Neutrophil (primary cell): ENCODE measurements at regions not wholly inside any gene's neighbourhood (a gene's known extent, or its start where the extent isn't known, plus 50 kb on each side); places are given as distances from the start of the nearest gene placed in this dataset.
"Not testable (repeated sequence)": the region's sequence is repeated elsewhere in the genome, so short reads cannot be mapped to it uniquely, and the experiment has no call there.

Experiments
- H3K27ac ChIP-seq: fragments of 200-600 bp; sonication (generic); 2 replicates; pipeline ENCODE4 v1.5.1; 2016; ENCODE audit warnings: mild to moderate bottlenecking, moderate library complexity
- H3K27me3 ChIP-seq: fragments of 200-600 bp; sonication (generic); 2 replicates; pipeline ENCODE4 v1.6.0; 2016; ENCODE audit warnings: mild to moderate bottlenecking
- H3K36me3 ChIP-seq: fragments of 200-600 bp; sonication (generic); 2 replicates; pipeline ENCODE4 v1.5.1; 2017
- H3K4me1 ChIP-seq, 2 experiments: fragments of 200-600 bp in 1 of 2; sonication (generic) in 1 of 2; 1 replicate in 1 of 2; 2 replicates in 1 of 2; pipeline versions ENCODE4 v1.5.1 to v1.6.1; 2013 to 2016; ENCODE audit warnings: low read depth in 1 of 2, low read length in 1 of 2, mild to moderate bottlenecking in 1 of 2, moderate library complexity in 1 of 2; ENCODE audit not compliant: control insufficient read depth in 1 of 2, insufficient read depth in 1 of 2
- H3K4me3 ChIP-seq, 2 experiments: fragments of 200-600 bp in 1 of 2; sonication (generic) in 1 of 2; 1 replicate in 1 of 2; 2 replicates in 1 of 2; pipeline ENCODE4 v1.5.1; 2013 to 2016; ENCODE audit warnings: low read depth in 1 of 2, low read length in 1 of 2, mild to moderate bottlenecking in 1 of 2, moderate library complexity in 1 of 2
- H3K9me3 ChIP-seq: fragments of 200-600 bp; sonication (generic); 2 replicates; pipeline ENCODE4 v1.5.1; 2016
- CTCF ChIP-seq: fragments of 200-600 bp; sonication (generic); IDR thresholded peaks from 2 replicates; pipeline ENCODE4 v1.5.1; 2016; ENCODE audit warnings: antibody characterized with exemption

- H3K4me1 ChIP-seq: no peaks in the 10 kb centered on the region
- no peaks in the 10 kb centered on the region for H3K27me3 ChIP-seq
- H3K36me3 ChIP-seq: no peaks in the 10 kb centered on the region
- H3K27ac ChIP-seq: no peak overlapping the region
- H3K9me3 ChIP-seq: no peaks in the 10 kb centered on the region
- H3K4me3 ChIP-seq: no peak overlapping the region
- TF ChIP-seq CTCF: no peak
Measured at GRCh38 chr9:78428640-78429039, 131.7 kb downstream of the PSAT1 start.

- TF ChIP-seq CTCF: no peak
- Histone ChIP-seq H3K27ac (no peak overlapping the region), H3K36me3 (no peaks in the 10 kb centered on the region), H3K4me3 (no peak overlapping the region), H3K27me3 (no peaks in the 10 kb centered on the region), H3K4me1 (no peaks in the 10 kb centered on the region), H3K9me3 (no peaks in the 10 kb centered on the region)
Measured at GRCh38 chr9:78430387-78430786, 133.5 kb downstream of the PSAT1 start.

- H3K36me3 ChIP-seq, H3K27ac ChIP-seq, H3K4me1 ChIP-seq, H3K4me3 ChIP-seq, H3K27me3 ChIP-seq, H3K9me3 ChIP-seq: not testable (repeated sequence)
Measured at GRCh38 chr9:78431039-78431438, 134.1 kb downstream of the PSAT1 start.

GRCh38 chr9:78436873-78437272 is 139.9 kb downstream of the PSAT1 start:
- no peaks in the 10 kb centered on the region for H3K9me3 ChIP-seq
- peaks cover 9% of the 10 kb centered on the region for H3K27me3 ChIP-seq
- no peak overlapping the region for H3K27ac ChIP-seq
- peaks cover 0 to 7% of the 10 kb centered on the region in 2 experiments for H3K4me1 ChIP-seq
- H3K36me3 ChIP-seq: no peaks in the 10 kb centered on the region
- H3K4me3 ChIP-seq: no peak overlapping the region
- TF ChIP-seq CTCF: no peak

- peaks cover 9% of the 10 kb centered on the region for H3K27me3 ChIP-seq
- TF ChIP-seq CTCF: no peak
- no peak overlapping the region for H3K27ac ChIP-seq
- no peaks in the 10 kb centered on the region for H3K9me3 ChIP-seq
- peaks cover 0 to 7% of the 10 kb centered on the region in 2 experiments for H3K4me1 ChIP-seq
- H3K4me3 ChIP-seq: no peak overlapping the region
- no peaks in the 10 kb centered on the region for H3K36me3 ChIP-seq
Measured at GRCh38 chr9:78437296-78437695, 140.4 kb downstream of the PSAT1 start.

GRCh38 chr9:78437806-78438205 is 140.9 kb downstream of the PSAT1 start:
- Histone ChIP-seq H3K4me1 (peaks cover 0 to 7% of the 10 kb centered on the region in 2 experiments), H3K27me3 (peaks cover 9% of the 10 kb centered on the region), H3K9me3 (no peaks in the 10 kb centered on the region), H3K36me3 (no peaks in the 10 kb centered on the region), H3K27ac (no peak overlapping the region), H3K4me3 (no peak overlapping the region)
- no peak for TF ChIP-seq CTCF
